Eye (tissue), 1 donor: ENCODE measurements at regions not wholly inside any gene's neighbourhood (a gene's known extent, or its start where the extent isn't known, plus 50 kb on each side); places are given as distances from the start of the nearest gene placed in this dataset.
"Not testable (repeated sequence)": the region's sequence is repeated elsewhere in the genome, so short reads cannot be mapped to it uniquely, and the experiment has no call there.

Source experiments
- DNase-seq: peaks from one replicate; pipeline ENCODE4 v3.0.0-alpha.2; 2015

GRCh38 chr15:31606931-31607497 lies 280.4 kb downstream of the KLF13 start:
- DNase-seq: no peak

- DNase-seq: no peak
Measured at GRCh38 chr15:31607656-31608055, 281.0 kb downstream of the KLF13 start.

GRCh38 chr15:31609258-31609681 lies 282.6 kb downstream of the KLF13 start:
- DNase-seq: no peak

- no peak for DNase-seq
Measured at GRCh38 chr15:31609906-31610305, 283.3 kb downstream of the KLF13 start.

- DNase-seq: no peak
Measured at GRCh38 chr15:31615643-31616415, 289.2 kb downstream of the KLF13 start.

GRCh38 chr15:31623297-31623696 lies 296.7 kb downstream of the KLF13 start:
- not testable (repeated sequence) for DNase-seq

- DNase-seq: not testable (repeated sequence)
Measured at GRCh38 chr15:31624115-31624514, 297.5 kb downstream of the KLF13 start.

- DNase-seq: not testable (repeated sequence)
Measured at GRCh38 chr15:31635715-31636114, 309.1 kb downstream of the KLF13 start.

GRCh38 chr15:31636911-31637310 lies 310.3 kb downstream of the KLF13 start:
- DNase-seq: not testable (repeated sequence)

- not testable (repeated sequence) for DNase-seq
Measured at GRCh38 chr15:31643955-31644354, 317.3 kb downstream of the KLF13 start.

- not testable (repeated sequence) for DNase-seq
Measured at GRCh38 chr15:31644761-31645160, 318.1 kb downstream of the KLF13 start.

GRCh38 chr15:31647337-31647826 lies 320.7 kb downstream of the KLF13 start:
- not testable (repeated sequence) for DNase-seq

- DNase-seq: not testable (repeated sequence)
Measured at GRCh38 chr15:31649634-31650033, 323.0 kb downstream of the KLF13 start.

- DNase-seq: not testable (repeated sequence)
Measured at GRCh38 chr15:31650055-31650701, 323.5 kb downstream of the KLF13 start.

- not testable (repeated sequence) for DNase-seq
Measured at GRCh38 chr15:31656915-31657314, 330.3 kb downstream of the KLF13 start.

GRCh38 chr15:31660816-31661215 lies 334.2 kb downstream of the KLF13 start:
- DNase-seq: no peak

- not testable (repeated sequence) for DNase-seq
Measured at GRCh38 chr15:31665732-31666131, 339.1 kb downstream of the KLF13 start.

GRCh38 chr15:31669158-31669908 lies 342.7 kb downstream of the KLF13 start:
- DNase-seq: not testable (repeated sequence)

- DNase-seq: not testable (repeated sequence)
Measured at GRCh38 chr15:31673263-31673662, 346.6 kb downstream of the KLF13 start.

- not testable (repeated sequence) for DNase-seq
Measured at GRCh38 chr15:31681529-31682259, 348.6 kb upstream of the CHRNA7 start.

GRCh38 chr15:31687088-31687487 lies 343.2 kb upstream of the CHRNA7 start:
- not testable (repeated sequence) for DNase-seq

- not testable (repeated sequence) for DNase-seq
Measured at GRCh38 chr15:31696509-31696908, 333.8 kb upstream of the CHRNA7 start.
